HCT116 (cell line): ENCODE measurements at regions not wholly inside any gene's neighbourhood (a gene's known extent, or its start where the extent isn't known, plus 50 kb on each side); places are given as distances from the start of the nearest gene placed in this dataset.

ENCODE experiments used
- CTCF ChIP-seq, 3 experiments: fragments of 200-600 bp in 1 of 3; sonication (generic) in 1 of 3; IDR thresholded peaks in 2 of 3; conservative IDR thresholded peaks in 1 of 3; 2 replicates each; pipeline ENCODE4 v1.5.1; 2012 to 2017; ENCODE audit warnings: low read depth in 2 of 3, low read length in 2 of 3, antibody characterized with exemption in 1 of 3, borderline replicate concordance in 1 of 3, control low read depth in 1 of 3, mild to moderate bottlenecking in 1 of 3, mixed read lengths in 1 of 3, mixed run types in 1 of 3, moderate library complexity in 1 of 3; ENCODE audit not compliant: insufficient read depth in 1 of 3
- POLR2A ChIP-seq: IDR thresholded peaks from 2 replicates; pipeline ENCODE4 v1.7.0; 2011; ENCODE audit warnings: borderline replicate concordance; ENCODE audit not compliant: insufficient read depth, insufficient read length; ENCODE audit errors: extremely low read depth
- POLR2AphosphoS5 ChIP-seq: IDR thresholded peaks from 2 replicates; pipeline ENCODE4 v1.6.1; 2011; ENCODE audit warnings: mild to moderate bottlenecking, low read depth, low read length, moderate library complexity

- TF ChIP-seq CTCF (IDR thresholded peaks at IDR 0.05 in 2 of 3, conservative IDR thresholded peaks at IDR 0.05 in 1 of 3; ENCODE audit: borderline replicate concordance in 1 of 3, insufficient read depth in 1 of 3, low read depth in 2 of 3, low read length in 2 of 3) (no peak), POLR2A (no peak), POLR2AphosphoS5 (no peak)
These were observed 435.2 kb downstream of the GABRG2 start for GRCh38 chr5:162502780-162503179.
